H1 (cell line): ENCODE measurements at regions not wholly inside any gene's neighbourhood (a gene's known extent, or its start where the extent isn't known, plus 50 kb on each side); places are given as distances from the start of the nearest gene placed in this dataset.

ENCODE experiments used
- CTCF ChIA-PET: fragments of 300-600 bp; sonication (Branson Sonifier 250); formaldehyde crosslinking; loops from one replicate; lab custom pipeline; 2021; ENCODE audit not compliant: partially characterized antibody; lab: Charles Lee
- POLR2A ChIA-PET: fragments of 300-600 bp; sonication (Branson Sonifier 250); formaldehyde crosslinking; loops from one replicate; lab custom pipeline; 2021; ENCODE audit warnings: inconsistent platforms; ENCODE audit not compliant: partially characterized antibody; lab: Charles Lee
- DNase-seq, 2 experiments: peaks; one replicate each; pipeline versions ENCODE4 v3.0.0 to v3.0.0-alpha.2; 2010 to 2022; ENCODE audit warnings: low spot score in 2 of 2, low read depth in 1 of 2, mixed read lengths in 1 of 2
- FAIRE-seq: peaks from 2 replicates; lab custom pipeline; 2011; peaks lifted over from hg19 to GRCh38; lab: Jason Lieb, UNC
- H2AFZ ChIP-seq: 2 replicates; pipeline ENCODE4 v1.8.1; 2012; ENCODE audit warnings: low read length, inconsistent platforms
- H2AK5ac ChIP-seq: 2 replicates; pipeline ENCODE4 v1.6.1; 2013; ENCODE audit warnings: low read depth, low read length
- H2BK120ac ChIP-seq: replicated peaks from 2 replicates; pipeline ENCODE3; 2013; ENCODE audit warnings: low read depth, low read length, inconsistent platforms
- H2BK12ac ChIP-seq: 2 replicates; pipeline ENCODE4 v1.6.1; 2013; ENCODE audit warnings: low read depth, low read length
- H2BK15ac ChIP-seq: 2 replicates; pipeline ENCODE4 v1.6.1; 2013; ENCODE audit warnings: low read length
- H2BK20ac ChIP-seq: 2 replicates; pipeline ENCODE4 v1.6.1; 2013; ENCODE audit warnings: low read length
- H2BK5ac ChIP-seq: 2 replicates; pipeline ENCODE4 v1.6.1; 2013; ENCODE audit warnings: low read depth, low read length
- H3K14ac ChIP-seq: 2 replicates; pipeline ENCODE4 v1.6.1; 2013; ENCODE audit warnings: inconsistent platforms; ENCODE audit not compliant: insufficient read length
- H3K18ac ChIP-seq: 2 replicates; pipeline ENCODE4 v1.6.1; 2013; ENCODE audit warnings: low read length; ENCODE audit errors: extremely low read depth
- H3K23ac ChIP-seq: 2 replicates; pipeline ENCODE4 v1.6.1; 2013; ENCODE audit warnings: inconsistent platforms; ENCODE audit not compliant: insufficient read length
- H3K23me2 ChIP-seq: 2 replicates; pipeline ENCODE4 v1.6.1; 2013; ENCODE audit warnings: low read depth, low read length
- H3K27ac ChIP-seq: 2 replicates; pipeline ENCODE4 v1.6.1; 2011; ENCODE audit warnings: low read depth, low read length, inconsistent platforms
- H3K27me3 ChIP-seq, 4 experiments: replicated peaks in 1 of 4; 1 replicate in 1 of 4; 2 replicates in 3 of 4; pipeline versions ENCODE4 v1.6.1 to v1.8.1; 2011 to 2013; ENCODE audit warnings: low read length in 3 of 4, mild to moderate bottlenecking in 3 of 4, inconsistent platforms in 2 of 4, mixed read lengths in 2 of 4, moderate library complexity in 1 of 4; ENCODE audit not compliant: control insufficient read depth in 3 of 4, insufficient read depth in 3 of 4; ENCODE audit errors: extremely low read depth in 1 of 4
- H3K36me3 ChIP-seq, 4 experiments: 2 replicates each; pipeline versions ENCODE4 v1.6.1 to v1.8.1; 2011 to 2013; ENCODE audit warnings: mild to moderate bottlenecking in 4 of 4, low read length in 3 of 4, moderate library complexity in 2 of 4, control low read depth in 1 of 4, inconsistent platforms in 1 of 4; ENCODE audit not compliant: insufficient read depth in 4 of 4, control insufficient read depth in 2 of 4
- H3K4ac ChIP-seq: replicated peaks from 2 replicates; pipeline ENCODE3; 2013; ENCODE audit warnings: low read length, low read depth, mixed read lengths, inconsistent platforms; ENCODE audit not compliant: insufficient read length
- H3K4me1 ChIP-seq, 4 experiments: replicated peaks in 1 of 4; 1 replicate in 1 of 4; 2 replicates in 3 of 4; pipeline versions ENCODE4 v1.6.1 to v1.8.1; 2011 to 2013; ENCODE audit warnings: low read length in 3 of 4, inconsistent platforms in 2 of 4, mixed read lengths in 1 of 4; ENCODE audit not compliant: insufficient read depth in 4 of 4, control insufficient read depth in 3 of 4
- H3K4me2 ChIP-seq, 2 experiments: 2 replicates each; pipeline versions ENCODE4 v1.6.1 to v1.8.1; 2011 to 2013; ENCODE audit warnings: low read depth in 2 of 2, low read length in 2 of 2, control low read depth in 1 of 2, inconsistent platforms in 1 of 2, mild to moderate bottlenecking in 1 of 2; ENCODE audit not compliant: insufficient read depth in 1 of 2
- H3K4me3 ChIP-seq, 4 experiments: fragments of 200-600, 300-600 bp in 1 of 4; sonication (generic), shearing (Covaris generic), sonication (Bioruptor Twin) in 1 of 4; 2 replicates each; pipeline versions ENCODE4 v1.5.1 to v1.8.1; 2011 to 2016; ENCODE audit warnings: low read length in 4 of 4, low read depth in 3 of 4, control low read depth in 2 of 4, inconsistent platforms in 2 of 4, mild to moderate bottlenecking in 2 of 4, mixed read lengths in 1 of 4, moderate library complexity in 1 of 4; ENCODE audit not compliant: insufficient read depth in 2 of 4; ENCODE audit errors: extremely low read depth in 1 of 4
- H3K56ac ChIP-seq: replicated peaks from 2 replicates; pipeline ENCODE3; 2013; ENCODE audit warnings: low read depth, mild to moderate bottlenecking, mixed read lengths, low read length, inconsistent platforms; ENCODE audit not compliant: insufficient read length
- H3K79me1 ChIP-seq: 2 replicates; pipeline ENCODE4 v1.6.1; 2013; ENCODE audit warnings: low read depth, low read length, control low read depth
- H3K79me2 ChIP-seq, 2 experiments: 2 replicates each; pipeline versions ENCODE4 v1.6.1 to v1.8.1; 2012 to 2013; ENCODE audit warnings: low read length in 2 of 2, mild to moderate bottlenecking in 2 of 2, inconsistent platforms in 1 of 2; ENCODE audit not compliant: insufficient read depth in 2 of 2, control insufficient read depth in 1 of 2
- H3K9ac ChIP-seq, 4 experiments: replicated peaks in 1 of 4; 1 replicate in 1 of 4; 2 replicates in 3 of 4; pipeline versions ENCODE4 v1.6.1 to v1.8.1; 2011 to 2013; ENCODE audit warnings: low read depth in 3 of 4, low read length in 3 of 4, control low read depth in 2 of 4, mild to moderate bottlenecking in 2 of 4, moderate library complexity in 2 of 4, inconsistent platforms in 1 of 4; ENCODE audit errors: extremely low read depth in 1 of 4
- H3K9me3 ChIP-seq, 2 experiments: 2 replicates each; pipeline versions ENCODE4 v1.6.1 to v1.8.1; 2012 to 2013; ENCODE audit warnings: mild to moderate bottlenecking in 2 of 2, moderate library complexity in 2 of 2, control low read depth in 1 of 2, inconsistent platforms in 1 of 2, low read depth in 1 of 2, low read length in 1 of 2, mixed read lengths in 1 of 2; ENCODE audit not compliant: insufficient read depth in 2 of 2
- H4K20me1 ChIP-seq, 2 experiments: replicated peaks in 1 of 2; 2 replicates each; pipeline versions ENCODE3 to v1.8.1; 2011 to 2013; ENCODE audit warnings: inconsistent platforms in 2 of 2, low read length in 2 of 2, mild to moderate bottlenecking in 1 of 2; ENCODE audit not compliant: insufficient read depth in 2 of 2, control insufficient read depth in 1 of 2
- H4K5ac ChIP-seq: 2 replicates; pipeline ENCODE4 v1.6.1; 2013; ENCODE audit warnings: low read length, low read depth, mixed read lengths, inconsistent platforms; ENCODE audit not compliant: insufficient read length
- H4K8ac ChIP-seq: 2 replicates; pipeline ENCODE4 v1.8.0; 2013; ENCODE audit warnings: mild to moderate bottlenecking, moderate library complexity, low read length, inconsistent platforms; ENCODE audit not compliant: insufficient read depth; ENCODE audit errors: extremely low read depth
- H4K91ac ChIP-seq: replicated peaks from 2 replicates; pipeline ENCODE3; 2013; ENCODE audit warnings: low read length, mixed read lengths, inconsistent platforms; ENCODE audit not compliant: insufficient read length
- ATF3 ChIP-seq: IDR thresholded peaks from 2 replicates; pipeline ENCODE4 v1.6.1; 2011; ENCODE audit warnings: low read depth, mild to moderate bottlenecking, low read length; ENCODE audit not compliant: insufficient read depth
- BCL11A ChIP-seq, 2 experiments: IDR thresholded peaks; one replicate each; pipeline ENCODE4 v1.6.1; 2011; ENCODE audit warnings: low read depth in 2 of 2, low read length in 2 of 2, mild to moderate bottlenecking in 2 of 2
- CEBPB ChIP-seq: IDR thresholded peaks from 2 replicates; pipeline ENCODE4 v1.6.1; 2012; ENCODE audit warnings: low read depth, low read length
- CTBP2 ChIP-seq: IDR thresholded peaks from 2 replicates; pipeline ENCODE4 v1.7.0; 2011; ENCODE audit warnings: borderline replicate concordance, mild to moderate bottlenecking, moderate library complexity, mixed read lengths, low read length; ENCODE audit not compliant: insufficient read depth, insufficient read length
- CTCF ChIP-seq, 3 experiments: IDR thresholded peaks; 1 replicate in 2 of 3; 2 replicates in 1 of 3; pipeline versions ENCODE4 v1.5.1 to v1.6.1; 2011; ENCODE audit warnings: low read length in 3 of 3, mild to moderate bottlenecking in 3 of 3, inconsistent platforms in 2 of 3, low read depth in 1 of 3, moderate library complexity in 1 of 3; ENCODE audit not compliant: insufficient read depth in 1 of 3; ENCODE audit errors: control extremely low read depth in 1 of 3
- EZH2 ChIP-seq: fragments of 200-600 bp; sonication (generic); IDR thresholded peaks from 2 replicates; pipeline ENCODE4 v1.7.1; 2012; ENCODE audit warnings: low read depth, mild to moderate bottlenecking, moderate library complexity, low read length, inconsistent platforms; ENCODE audit not compliant: severe bottlenecking
- HDAC6 ChIP-seq: IDR thresholded peaks from one replicate; pipeline ENCODE4 v1.7.1; 2012; ENCODE audit warnings: low read depth, mild to moderate bottlenecking, inconsistent platforms, low read length, moderate library complexity
- RXRA ChIP-seq: IDR thresholded peaks from 2 replicates; pipeline ENCODE4 v1.6.1; 2011; ENCODE audit warnings: low read depth, mild to moderate bottlenecking, low read length, moderate library complexity; ENCODE audit not compliant: insufficient read depth
- SIX5 ChIP-seq: IDR thresholded peaks from 2 replicates; pipeline ENCODE4 v1.6.1; 2011; ENCODE audit warnings: mild to moderate bottlenecking, low read depth, low read length
- TAF7 ChIP-seq: optimal IDR thresholded peaks from 2 replicates; pipeline ENCODE3; 2011; ENCODE audit warnings: low read depth, mild to moderate bottlenecking, inconsistent platforms, low read length, moderate library complexity, borderline replicate concordance
- TEAD4 ChIP-seq: IDR thresholded peaks from 2 replicates; pipeline ENCODE4 v1.6.1; 2012; ENCODE audit warnings: low read depth, low read length, inconsistent platforms, mixed read lengths
- WGBS, 2 experiments: shearing (Covaris generic) in 1 of 2; methylation state at CpG; one replicate each; pipeline versions ENCODE4 v1.1.6 to v1.1.7; 2013 to 2015; ENCODE audit warnings: low lambda C conversion rate in 2 of 2, mixed read lengths in 2 of 2, inconsistent platforms in 1 of 2, low coverage in 1 of 2, missing lambda C conversion rate in 1 of 2; ENCODE audit not compliant: insufficient replicate concordance in 2 of 2, insufficient coverage in 1 of 2, insufficient read length in 1 of 2; ENCODE audit errors: extremely low coverage in 1 of 2, missing lambda C conversion rate in 1 of 2; 5-methylcytosine and 5-hydroxymethylcytosine counted together

GRCh38 chr11:116093065-116093464 lies 588.9 kb upstream of the CADM1 start:
- H2BK20ac ChIP-seq: no peak overlapping the region
- TF ChIP-seq EZH2 (no peak), BCL11A (IDR thresholded peaks at IDR 0.05; ENCODE audit: low read depth in 2 of 2, low read length in 2 of 2) (no peak), CTBP2 (no peak), CTCF (IDR thresholded peaks at IDR 0.05; ENCODE audit: control extremely low read depth in 1 of 3, insufficient read depth in 1 of 3, low read depth in 1 of 3, low read length in 3 of 3) (no peak), CEBPB (no peak), TEAD4 (no peak), RXRA (no peak), ATF3 (no peak), HDAC6 (no peak), TAF7 (no peak), SIX5 (no peak)

More at GRCh38 chr11:116093065-116093464, 588.9 kb upstream of the CADM1 start:
- Histone ChIP-seq H3K79me2 (no peaks in the 10 kb centered on the region), H4K8ac (no peak overlapping the region), H2AFZ (no peak overlapping the region), H2BK12ac (no peak overlapping the region), H2AK5ac (no peak overlapping the region), H3K27me3 (peaks cover 0 to 2% (median 1%) of the 10 kb centered on the region in 4 experiments; a peak in 2 of 7 replicates), H2BK5ac (no peak overlapping the region), H3K4me2 (no peak overlapping the region), H3K23me2 (no peaks in the 10 kb centered on the region), H3K9ac (no peak overlapping the region), H3K4me3 (no peak overlapping the region), H3K18ac (no peak overlapping the region), H2BK15ac (no peak overlapping the region), H2BK120ac (no peak overlapping the region), H3K23ac (no peak overlapping the region), H3K79me1 (no peaks in the 10 kb centered on the region), H3K4me1 (peaks cover 0 to 3% (median 0%) of the 10 kb centered on the region in 4 experiments; a peak in 1 of 7 replicates), H4K91ac (no peak overlapping the region), H4K5ac (no peak overlapping the region), H4K20me1 (peaks cover 0 to 1% of the 10 kb centered on the region in 2 experiments), H3K4ac (no peak overlapping the region), H3K27ac (no peak overlapping the region), H3K36me3 (no peaks in the 10 kb centered on the region), H3K56ac (no peak overlapping the region), H3K9me3 (no peaks in the 10 kb centered on the region), H3K14ac (no peak overlapping the region)
- DNase-seq: no peak
- FAIRE-seq: no peak
- ChIA-PET POLR2A (no interaction called here), CTCF (interaction anchor here (0.5 to 3.3 kb wide), 3 partner anchors 15 to 143 kb away, joined by 4 to 10 read pairs (median 5); no protein-coding TSS in a partner anchor)
- 86% methylated on average over 7 of the region's 7 CpGs; no CpG with 5 or more reads in 1 of the 2 experiments for WGBS, 2 experiments
